ENCODE measurements at regions not wholly inside any gene's neighbourhood (a gene's known extent, or its start where the extent isn't known, plus 50 kb on each side); places are given as distances from the start of the nearest gene placed in this dataset.

DNA sequence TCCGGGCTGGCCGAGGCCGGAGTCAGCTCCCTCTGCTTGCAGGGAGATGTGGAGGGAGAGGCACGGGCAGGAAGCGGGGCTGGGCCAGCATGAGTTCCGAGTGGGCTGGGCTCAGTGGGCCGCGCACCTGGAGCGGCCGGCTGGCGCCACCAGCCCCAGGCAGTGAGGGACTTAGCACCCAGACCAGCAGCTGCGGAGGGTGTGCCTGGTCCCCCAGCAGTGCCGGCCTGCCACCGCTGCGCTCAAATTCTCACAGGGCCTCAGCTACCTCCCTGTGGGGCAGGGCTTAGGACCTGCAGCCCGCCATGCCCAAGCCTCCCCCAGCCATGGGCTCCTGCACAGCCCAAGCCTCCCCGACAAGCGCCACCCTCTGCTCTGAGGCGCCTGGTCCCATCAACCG is 700.3 kb downstream of the DNAH5 start:
- H3K9me3 ChIP-seq (ENCODE audit: control insufficient read depth, insufficient read depth, low read length), result 0 out of 2 replicates have a peak, but pooled peaks cover 3% of the 10 kb centered on the region
- H4K20me1 ChIP-seq (ENCODE audit: control insufficient read depth, insufficient read depth, low read depth, low read length), result no peaks in the 10 kb centered on the region
- no peaks in the 10 kb centered on the region for H3K9me2 ChIP-seq (replicated peaks; ENCODE audit: control insufficient read depth, low read length)
- no peak overlapping the region for H3K4me3 ChIP-seq (ENCODE audit: low read length)
- no peaks in the 10 kb centered on the region for H3K36me3 ChIP-seq (ENCODE audit: control insufficient read depth, low read length)
- TF ChIP-seq, protein P1, sequence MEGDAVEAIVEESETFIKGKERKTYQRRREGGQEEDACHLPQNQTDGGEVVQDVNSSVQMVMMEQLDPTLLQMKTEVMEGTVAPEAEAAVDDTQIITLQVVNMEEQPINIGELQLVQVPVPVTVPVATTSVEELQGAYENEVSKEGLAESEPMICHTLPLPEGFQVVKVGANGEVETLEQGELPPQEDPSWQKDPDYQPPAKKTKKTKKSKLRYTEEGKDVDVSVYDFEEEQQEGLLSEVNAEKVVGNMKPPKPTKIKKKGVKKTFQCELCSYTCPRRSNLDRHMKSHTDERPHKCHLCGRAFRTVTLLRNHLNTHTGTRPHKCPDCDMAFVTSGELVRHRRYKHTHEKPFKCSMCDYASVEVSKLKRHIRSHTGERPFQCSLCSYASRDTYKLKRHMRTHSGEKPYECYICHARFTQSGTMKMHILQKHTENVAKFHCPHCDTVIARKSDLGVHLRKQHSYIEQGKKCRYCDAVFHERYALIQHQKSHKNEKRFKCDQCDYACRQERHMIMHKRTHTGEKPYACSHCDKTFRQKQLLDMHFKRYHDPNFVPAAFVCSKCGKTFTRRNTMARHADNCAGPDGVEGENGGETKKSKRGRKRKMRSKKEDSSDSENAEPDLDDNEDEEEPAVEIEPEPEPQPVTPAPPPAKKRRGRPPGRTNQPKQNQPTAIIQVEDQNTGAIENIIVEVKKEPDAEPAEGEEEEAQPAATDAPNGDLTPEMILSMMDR (IDR thresholded peaks at IDR 0.05; ENCODE audit: low read depth, low read length, poor library complexity, severe bottlenecking), result no peak
- TF ChIP-seq EZH2phosphoT487 (IDR thresholded peaks at IDR 0.05; ENCODE audit: borderline replicate concordance, low read length), result no peak
- H3K4me1 ChIP-seq (ENCODE audit: control insufficient read depth, low read length), result no peaks in the 10 kb centered on the region
- no peaks in the 10 kb centered on the region for H3K27me3 ChIP-seq (ENCODE audit: control insufficient read depth, low read length)
- H3K79me2 ChIP-seq (ENCODE audit: control insufficient read depth, low read length), result no peaks in the 10 kb centered on the region
- H3F3A ChIP-seq (ENCODE audit: control insufficient read depth, insufficient read depth), result no peaks in the 10 kb centered on the region
- no peak overlapping the region for H3K27ac ChIP-seq (ENCODE audit: low read depth, low read length)
- H3K4me2 ChIP-seq (ENCODE audit: low read length), result no peak overlapping the region

DNA sequence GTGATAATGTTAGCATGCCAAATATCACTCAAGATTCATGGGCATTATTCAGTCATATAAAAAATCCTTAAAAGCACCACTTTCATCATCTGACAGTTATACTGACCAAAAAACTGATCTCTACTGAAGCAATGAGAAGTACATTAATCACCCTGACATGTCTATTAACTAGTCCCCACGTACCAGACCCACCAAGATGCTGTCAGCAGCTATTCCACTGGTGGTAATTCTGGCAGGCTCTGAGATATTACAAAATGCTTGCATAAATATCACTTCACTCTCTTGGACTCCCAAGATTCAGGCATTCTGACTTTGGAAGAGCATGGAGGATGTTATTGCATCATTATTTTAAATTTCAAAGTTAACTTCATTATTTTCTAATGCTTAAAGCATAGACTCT is 717.0 kb downstream of the DNAH5 start:
- Histone ChIP-seq H3K4me1 (ENCODE audit: control insufficient read depth, low read length) (no peaks in the 10 kb centered on the region), H3K79me2 (ENCODE audit: control insufficient read depth, low read length) (no peaks in the 10 kb centered on the region), H3K9me2 (replicated peaks; ENCODE audit: control insufficient read depth, low read length) (no peaks in the 10 kb centered on the region), H3K27me3 (ENCODE audit: control insufficient read depth, low read length) (no peaks in the 10 kb centered on the region), H3K4me2 (ENCODE audit: low read length) (no peak overlapping the region), H4K20me1 (ENCODE audit: control insufficient read depth, insufficient read depth, low read depth, low read length) (no peaks in the 10 kb centered on the region), H3K9me3 (ENCODE audit: control insufficient read depth, insufficient read depth, low read length) (no peaks in the 10 kb centered on the region), H3F3A (ENCODE audit: control insufficient read depth, insufficient read depth) (no peaks in the 10 kb centered on the region), H3K27ac (ENCODE audit: low read depth, low read length) (no peak overlapping the region), H3K4me3 (ENCODE audit: low read length) (no peak overlapping the region), H3K36me3 (ENCODE audit: control insufficient read depth, low read length) (no peaks in the 10 kb centered on the region)
- TF ChIP-seq EZH2phosphoT487 (IDR thresholded peaks at IDR 0.05; ENCODE audit: borderline replicate concordance, low read length), result no peak

DNA sequence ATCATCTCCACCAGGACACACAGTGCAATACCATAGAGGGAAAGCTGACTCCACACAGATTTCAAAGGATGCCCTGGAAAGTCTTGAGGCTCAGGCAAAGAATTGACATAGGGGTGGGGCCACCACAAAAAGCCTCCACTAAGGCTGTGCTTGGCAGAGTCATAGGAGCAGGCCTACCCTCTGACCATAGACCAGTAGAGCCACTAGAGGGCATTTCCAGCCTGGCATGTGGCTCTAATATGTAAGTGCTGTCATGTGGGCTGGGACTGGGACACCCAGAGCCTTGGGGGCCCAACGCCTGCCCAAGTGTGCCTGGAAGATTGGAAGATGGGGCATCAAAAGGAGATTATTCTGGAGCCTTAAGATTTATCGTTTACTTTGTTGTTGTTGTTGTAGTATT is 726.0 kb downstream of the DNAH5 start:
- Histone ChIP-seq H3K4me3 (ENCODE audit: low read length) (no peak overlapping the region), H3K4me1 (ENCODE audit: control insufficient read depth, low read length) (no peaks in the 10 kb centered on the region), H3K79me2 (ENCODE audit: control insufficient read depth, low read length) (no peaks in the 10 kb centered on the region), H3K27me3 (ENCODE audit: control insufficient read depth, low read length) (no peaks in the 10 kb centered on the region), H3F3A (ENCODE audit: control insufficient read depth, insufficient read depth) (no peaks in the 10 kb centered on the region), H3K27ac (ENCODE audit: low read depth, low read length) (no peak overlapping the region), H3K9me3 (ENCODE audit: control insufficient read depth, insufficient read depth, low read length) (no peaks in the 10 kb centered on the region), H3K4me2 (ENCODE audit: low read length) (no peak overlapping the region), H3K36me3 (ENCODE audit: control insufficient read depth, low read length) (no peaks in the 10 kb centered on the region), H3K9me2 (replicated peaks; ENCODE audit: control insufficient read depth, low read length) (no peaks in the 10 kb centered on the region), H4K20me1 (ENCODE audit: control insufficient read depth, insufficient read depth, low read depth, low read length) (no peaks in the 10 kb centered on the region)
- TF ChIP-seq, protein P1 (IDR thresholded peaks at IDR 0.05; ENCODE audit: low read depth, low read length, poor library complexity, severe bottlenecking), result no peak

DNA sequence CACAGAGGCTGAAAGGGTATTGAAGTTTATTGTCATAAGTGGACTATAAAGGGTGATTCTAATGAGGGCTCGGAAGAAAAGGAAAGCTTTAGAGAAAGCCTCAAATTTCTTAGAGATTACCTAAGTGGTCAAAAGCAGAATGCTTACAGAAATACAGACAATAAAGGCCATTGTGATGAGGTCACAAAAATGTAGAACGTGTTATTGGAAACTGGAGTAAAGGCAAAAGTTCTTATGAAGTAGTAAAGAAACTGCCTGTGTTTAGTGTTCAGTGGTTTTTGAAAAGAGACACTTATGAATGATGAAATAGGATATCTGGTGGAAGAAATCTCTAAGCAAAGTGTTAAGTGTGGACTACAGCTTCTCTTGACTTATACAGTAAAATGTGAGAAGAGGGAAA is 726.9 kb downstream of the DNAH5 start:
- Histone ChIP-seq H3K79me2 (ENCODE audit: control insufficient read depth, low read length) (no peaks in the 10 kb centered on the region), H3K4me3 (ENCODE audit: low read length) (no peak overlapping the region), H3K27ac (ENCODE audit: low read depth, low read length) (no peak overlapping the region), H3F3A (ENCODE audit: control insufficient read depth, insufficient read depth) (no peaks in the 10 kb centered on the region), H3K27me3 (ENCODE audit: control insufficient read depth, low read length) (no peaks in the 10 kb centered on the region), H3K4me1 (ENCODE audit: control insufficient read depth, low read length) (no peaks in the 10 kb centered on the region), H4K20me1 (ENCODE audit: control insufficient read depth, insufficient read depth, low read depth, low read length) (no peaks in the 10 kb centered on the region), H3K9me3 (ENCODE audit: control insufficient read depth, insufficient read depth, low read length) (no peaks in the 10 kb centered on the region), H3K4me2 (ENCODE audit: low read length) (no peak overlapping the region), H3K36me3 (ENCODE audit: control insufficient read depth, low read length) (no peaks in the 10 kb centered on the region), H3K9me2 (replicated peaks; ENCODE audit: control insufficient read depth, low read length) (no peaks in the 10 kb centered on the region)
- TF ChIP-seq, protein P1 (IDR thresholded peaks at IDR 0.05; ENCODE audit: low read depth, low read length, poor library complexity, severe bottlenecking), result no peak
- TF ChIP-seq EZH2phosphoT487 (IDR thresholded peaks at IDR 0.05; ENCODE audit: borderline replicate concordance, low read length), result no peak

All from DOHH2 (cell line).